GM12892 (cell line): ENCODE measurements at regions not wholly inside any gene's neighbourhood (a gene's known extent, or its start where the extent isn't known, plus 50 kb on each side); places are given as distances from the start of the nearest gene placed in this dataset.
"Not testable (repeated sequence)": the region's sequence is repeated elsewhere in the genome, so short reads cannot be mapped to it uniquely, and the experiment has no call there.

Source experiments
- DNase-seq: peaks from one replicate; pipeline ENCODE4 v3.0.0; 2011; ENCODE audit not compliant: insufficient read length
- FAIRE-seq: peaks from 2 replicates; lab custom pipeline; 2011; peaks lifted over from hg19 to GRCh38; lab: Jason Lieb, UNC

DNA sequence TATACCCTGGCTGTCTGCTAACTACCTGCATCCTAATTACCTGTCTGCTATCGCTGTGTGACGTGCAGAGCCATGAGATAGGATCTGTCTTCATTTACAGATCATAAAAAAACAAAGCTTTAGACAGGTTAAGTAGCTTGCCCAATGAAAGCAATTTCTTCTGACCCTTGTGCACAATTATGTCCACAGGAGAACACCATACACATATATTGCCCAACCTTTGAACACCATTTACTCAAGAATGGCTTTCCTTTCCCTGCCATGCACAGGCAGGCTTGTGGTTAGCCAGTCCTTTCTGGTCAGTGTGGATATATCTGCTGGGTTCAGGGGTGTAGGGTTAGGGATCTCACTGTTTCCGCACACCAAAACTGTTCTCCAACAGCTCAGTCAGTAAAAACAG is 344.8 kb downstream of the BCL2L11 start:
- FAIRE-seq, DNase-seq: not testable (repeated sequence)

DNA sequence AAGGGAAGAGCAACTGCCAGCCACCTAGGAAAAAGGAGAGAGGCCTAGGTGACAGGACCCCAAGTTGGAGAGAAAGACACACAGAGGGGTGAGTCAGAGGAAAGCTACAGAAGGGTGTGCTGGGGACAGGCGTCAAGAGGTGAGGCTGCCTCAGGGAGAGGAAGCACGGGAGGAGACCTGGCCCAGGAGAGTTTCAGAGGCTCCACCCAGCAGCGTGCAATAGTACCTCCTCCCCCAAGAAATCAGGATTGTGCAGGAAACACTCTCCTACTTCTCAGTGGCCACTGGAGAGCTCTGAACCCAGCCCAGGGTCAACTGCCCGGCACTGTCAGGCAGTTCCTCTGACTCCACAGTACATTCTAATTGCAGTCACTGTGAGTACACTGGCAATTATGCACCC is 346.0 kb downstream of the BCL2L11 start:
- DNase-seq, FAIRE-seq: not testable (repeated sequence)

DNA sequence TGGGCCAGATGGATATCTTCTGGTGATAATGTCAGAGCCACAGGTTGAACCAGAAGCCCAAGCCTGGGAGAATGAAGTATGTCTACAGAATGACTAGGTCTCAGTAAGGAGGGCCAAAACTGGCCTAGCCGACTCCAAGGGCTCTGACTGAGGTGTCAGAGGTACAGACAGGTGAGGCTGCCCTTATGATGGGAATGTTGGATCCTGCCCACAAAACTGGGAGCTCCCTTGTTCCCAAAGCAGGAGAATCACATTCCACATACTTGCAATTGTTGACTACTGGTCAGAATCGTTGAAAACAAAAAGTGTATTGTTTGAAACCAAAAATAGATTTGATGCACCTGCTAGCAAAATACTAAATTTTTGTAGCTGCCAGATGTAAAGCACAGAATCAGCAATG is 350.2 kb downstream of the BCL2L11 start:
- not testable (repeated sequence) for DNase-seq, FAIRE-seq

DNA sequence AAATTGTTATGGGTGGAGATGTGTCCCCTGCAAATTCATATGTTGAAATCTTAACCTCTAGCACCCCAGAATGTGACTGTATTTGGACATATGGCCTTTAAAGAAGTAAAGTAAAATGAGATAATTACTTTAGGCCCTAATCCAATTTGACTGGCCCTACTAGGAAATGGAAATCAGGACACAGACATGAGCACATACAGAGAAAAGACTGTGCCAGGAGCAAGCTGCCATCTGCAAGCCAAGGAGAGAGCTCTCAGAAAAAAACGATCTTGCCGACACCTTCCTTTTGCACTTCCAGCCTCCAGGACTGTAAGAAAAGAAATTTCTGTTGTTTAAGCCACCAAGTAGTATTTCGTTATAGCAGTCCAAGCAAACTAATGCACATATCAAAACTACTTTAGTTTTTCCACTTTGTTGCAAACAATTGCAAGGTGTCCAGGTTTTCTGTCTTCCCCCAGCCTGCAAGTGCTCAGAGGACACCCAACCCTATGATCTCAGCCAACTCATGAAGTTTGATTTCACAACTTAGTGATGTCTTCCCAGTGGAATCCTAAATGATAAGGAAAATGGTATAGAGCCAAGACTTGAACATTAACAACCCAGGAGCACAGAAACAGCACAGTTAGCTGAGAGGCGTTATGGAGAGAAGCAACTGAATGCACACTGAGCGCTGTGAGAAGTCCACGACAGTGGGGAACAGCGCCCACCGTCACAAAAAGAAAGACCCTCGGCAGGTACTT is 351.2 kb downstream of the BCL2L11 start:
- not testable (repeated sequence) for DNase-seq, FAIRE-seq

DNA sequence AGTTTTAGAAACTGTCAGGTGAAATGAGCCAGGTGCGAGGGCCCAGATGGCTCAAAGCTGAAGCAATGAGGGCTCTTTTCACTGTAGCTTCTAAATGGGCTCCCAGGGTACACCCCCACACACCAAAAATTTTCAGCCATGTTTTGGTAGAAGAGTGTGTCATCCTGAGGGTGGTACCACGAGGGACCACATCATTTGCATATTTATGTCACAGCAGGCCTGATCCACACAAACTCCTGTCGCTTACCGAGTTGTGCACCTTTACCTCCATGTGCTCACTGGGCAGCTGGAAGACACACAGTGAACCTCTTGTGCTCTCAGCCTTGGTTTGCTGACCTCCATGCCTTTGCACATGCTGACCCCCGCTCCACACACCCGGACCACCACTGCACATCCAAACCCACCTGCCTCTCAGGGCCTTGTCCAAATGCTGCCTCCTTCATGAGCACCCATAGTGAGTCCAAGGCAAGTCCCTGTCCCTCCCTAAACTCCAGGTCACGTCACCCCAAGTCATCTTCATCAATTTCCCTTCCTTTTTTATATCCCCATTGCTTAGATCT is 352.2 kb downstream of the BCL2L11 start:
- not testable (repeated sequence) for FAIRE-seq, DNase-seq

DNA sequence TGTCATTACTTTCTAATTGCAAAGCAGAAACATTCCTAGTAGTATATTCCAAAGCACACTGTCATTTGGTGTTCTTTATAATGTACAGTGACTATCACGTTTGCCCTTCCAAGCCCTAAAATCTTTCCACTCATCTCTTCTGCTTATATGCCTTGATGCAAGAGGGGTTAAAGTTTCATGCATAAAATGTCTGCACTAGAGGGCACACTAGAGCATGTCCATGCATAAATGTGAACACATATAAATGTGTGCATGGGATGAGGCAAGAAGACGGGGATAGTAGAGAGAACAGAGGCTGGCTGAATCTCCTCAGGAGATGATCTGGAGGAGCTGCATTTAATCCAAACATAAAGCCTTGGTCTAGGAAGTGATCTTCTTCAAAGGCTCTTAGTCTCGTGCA is 352.8 kb downstream of the BCL2L11 start:
- DNase-seq: not testable (repeated sequence)
- FAIRE-seq: peak; percentile 57

DNA sequence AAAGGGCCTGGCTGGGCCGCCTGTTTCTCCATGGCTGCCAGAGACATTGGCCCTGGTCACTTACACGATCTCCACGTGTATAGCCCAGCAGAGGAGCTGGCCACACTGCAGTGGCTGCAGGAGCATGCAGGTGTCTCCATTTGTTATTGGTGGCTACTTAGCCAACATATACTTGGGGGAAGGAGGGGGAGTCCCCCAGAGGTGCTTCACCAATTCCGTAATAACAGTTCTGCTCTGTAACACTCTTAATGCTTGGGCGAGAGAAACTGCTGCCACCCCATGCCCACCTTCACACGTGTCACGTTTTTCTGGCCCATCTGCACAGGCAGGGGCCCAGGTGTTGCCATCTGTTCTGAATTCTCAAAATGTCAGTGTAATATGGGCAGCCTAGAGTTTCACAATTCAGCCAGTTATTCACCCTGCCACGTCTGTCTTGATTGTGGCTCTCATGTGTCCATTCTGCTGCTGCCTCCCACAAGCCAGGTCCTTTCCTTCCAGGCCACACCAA is 353.5 kb downstream of the BCL2L11 start:
- DNase-seq, FAIRE-seq: not testable (repeated sequence)

DNA sequence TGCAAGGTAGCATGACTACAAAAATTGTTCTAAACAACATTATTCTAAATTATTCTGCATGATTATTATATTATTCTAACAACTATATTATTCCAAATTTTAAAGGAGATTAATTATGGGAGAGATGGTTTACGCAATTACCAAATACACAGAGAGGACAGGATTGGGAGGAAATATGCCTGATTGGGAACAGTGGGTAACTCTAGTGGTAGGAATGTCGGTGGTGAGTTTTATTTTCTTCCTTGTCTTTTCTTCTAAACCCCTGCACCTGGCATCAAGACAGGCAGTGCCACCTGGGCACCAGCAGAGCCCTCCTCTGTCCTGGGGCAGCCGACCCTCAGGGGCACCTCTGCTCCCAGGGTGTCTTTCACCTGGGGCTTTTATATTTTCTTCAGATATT is 357.6 kb downstream of the BCL2L11 start:
- not testable (repeated sequence) for FAIRE-seq, DNase-seq

DNA sequence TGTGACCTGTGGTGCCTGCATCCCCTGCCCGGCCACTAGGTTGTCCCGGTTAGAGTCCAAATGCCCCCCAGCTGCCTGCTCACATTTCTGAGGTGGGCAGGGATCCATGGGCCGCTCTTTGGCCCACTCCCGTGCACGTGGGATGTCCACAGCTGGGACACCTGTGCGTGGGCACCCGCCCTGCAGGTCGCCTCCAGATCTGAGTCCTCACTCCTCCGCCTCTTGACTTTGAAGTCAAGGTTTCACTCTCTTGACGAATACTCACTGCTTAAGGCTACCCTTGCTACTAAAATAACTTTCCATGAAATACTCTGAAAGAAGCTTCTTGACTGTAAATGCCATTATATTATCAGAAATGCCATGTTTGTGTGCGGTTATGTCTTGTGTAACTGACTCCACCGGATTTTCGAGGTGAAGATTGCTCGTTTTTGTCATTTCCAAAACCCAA is 358.2 kb downstream of the BCL2L11 start:
- FAIRE-seq, DNase-seq: not testable (repeated sequence)

DNA sequence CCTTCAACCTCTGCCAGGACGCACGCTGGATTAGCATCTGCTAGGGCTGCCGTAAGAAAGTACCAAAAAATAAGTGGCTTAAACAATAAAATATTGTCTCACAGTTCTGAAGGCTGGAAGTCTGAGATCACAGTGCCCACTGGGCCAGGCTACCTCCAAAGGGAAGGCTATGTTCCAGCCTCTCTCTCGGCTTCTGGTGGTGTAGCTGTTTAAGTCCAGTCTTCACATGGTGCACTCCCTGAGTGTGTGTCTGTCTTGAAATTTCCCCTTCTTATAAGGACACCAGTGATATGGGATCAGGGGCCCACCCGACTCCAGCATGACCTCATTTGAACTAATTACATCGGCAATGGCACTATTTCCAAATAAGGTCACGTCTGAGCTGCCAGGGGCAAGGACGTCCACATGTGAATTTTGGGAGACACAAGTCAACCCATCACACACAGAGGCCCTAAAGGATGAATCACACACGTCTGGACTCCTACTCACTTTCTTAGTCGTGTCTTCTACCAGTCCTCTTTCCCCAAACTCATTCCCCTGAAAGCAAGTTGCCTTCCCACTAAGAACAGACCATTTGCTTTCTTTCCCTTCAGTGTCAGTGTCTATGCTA is 359.4 kb downstream of the BCL2L11 start:
- not testable (repeated sequence) for DNase-seq, FAIRE-seq

DNA sequence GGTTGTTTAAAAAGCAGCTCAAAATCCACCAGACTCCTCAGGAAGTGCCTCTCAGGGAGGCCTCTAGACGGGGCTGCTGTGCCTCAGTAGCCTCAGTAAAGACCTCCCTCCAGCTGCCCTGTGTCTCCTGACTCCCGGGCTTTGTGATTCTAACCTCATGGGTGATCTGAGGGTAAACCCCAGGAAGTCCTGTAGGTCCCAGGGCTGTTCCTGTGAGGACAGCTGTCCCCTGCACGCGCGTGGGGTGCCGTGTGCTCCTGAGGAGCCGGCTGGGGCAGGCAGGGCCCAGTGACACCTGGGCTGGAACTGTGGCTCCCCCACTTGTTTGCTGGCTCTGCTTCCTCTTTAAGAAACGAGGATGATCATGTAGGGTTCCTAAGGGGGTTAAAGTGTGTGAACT is 359.9 kb downstream of the BCL2L11 start:
- not testable (repeated sequence) for DNase-seq, FAIRE-seq

DNA sequence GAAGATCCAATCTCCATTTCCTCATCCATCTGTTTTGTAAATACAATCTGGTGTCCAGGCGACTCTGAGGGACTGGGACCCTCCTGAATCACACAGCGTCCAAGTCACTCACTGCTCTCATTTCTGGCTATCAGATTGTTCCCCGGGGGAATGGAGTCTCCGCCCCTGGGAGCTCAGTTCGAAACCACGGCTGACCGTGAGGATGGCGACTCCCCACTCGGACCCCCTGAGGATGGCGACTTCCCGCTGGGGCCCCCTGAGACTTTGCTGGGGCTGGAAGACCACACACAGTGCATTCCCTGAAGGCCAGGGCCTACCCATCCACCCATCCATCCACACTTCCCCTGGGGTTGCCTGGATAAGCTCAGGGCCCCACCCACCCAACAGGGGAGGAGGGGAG is 360.5 kb downstream of the BCL2L11 start:
- not testable (repeated sequence) for FAIRE-seq

DNA sequence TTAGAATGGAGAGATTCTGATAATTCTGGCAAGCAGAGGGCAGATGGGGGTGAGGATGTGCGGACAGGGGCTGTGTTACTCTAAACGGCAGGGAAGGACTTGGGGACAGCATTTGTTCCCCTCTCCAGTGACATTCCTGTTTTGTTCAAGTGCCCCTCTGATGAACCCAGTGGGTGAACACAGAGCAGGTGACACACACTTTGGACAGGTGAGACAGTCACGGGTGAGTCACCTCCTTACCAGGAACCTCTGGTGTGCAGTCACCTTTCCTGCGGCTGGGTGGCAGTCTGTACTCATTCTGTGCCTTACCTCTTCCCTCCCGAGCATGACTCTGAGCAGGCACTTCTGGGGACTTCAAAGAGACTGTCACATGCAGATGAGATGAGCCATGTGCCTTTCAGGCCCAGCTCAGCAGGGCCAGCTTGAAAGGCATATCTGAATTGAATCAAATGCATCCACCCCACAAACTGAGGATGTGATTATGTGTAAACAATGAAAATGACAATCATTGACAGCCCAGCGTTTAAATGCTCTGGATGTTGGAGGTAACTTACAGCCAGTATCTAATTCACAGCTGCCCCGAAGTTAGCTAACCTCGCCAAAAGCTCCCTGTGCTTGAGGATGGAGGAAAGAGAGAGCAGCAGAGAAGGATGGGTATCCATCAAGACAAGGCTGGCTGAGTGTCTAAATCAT is 362.4 kb downstream of the BCL2L11 start:
- not testable (repeated sequence) for DNase-seq
- peak; percentile 78 for FAIRE-seq

More for the DNA sequence above, 360.5 kb downstream of the BCL2L11 start:
- not testable (repeated sequence) for DNase-seq

DNA sequence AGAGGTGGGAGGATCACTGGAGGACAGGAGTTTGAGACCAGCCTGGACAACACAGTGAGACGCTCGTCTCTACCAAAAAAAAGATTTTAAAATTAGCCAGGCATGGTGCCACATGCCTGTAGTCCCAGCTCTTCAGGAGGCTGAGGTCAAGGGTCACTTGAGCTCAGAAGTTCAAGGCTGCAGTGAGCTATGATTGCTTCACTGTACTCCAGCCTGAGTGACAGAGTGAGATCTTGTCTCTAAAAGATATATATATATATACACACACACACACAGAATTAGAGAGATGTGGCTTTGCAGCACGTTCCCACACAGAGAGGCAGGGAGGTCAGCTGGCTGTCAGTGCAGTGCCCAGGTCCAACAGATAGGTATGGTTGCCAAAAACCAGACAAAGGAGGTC is 363.4 kb downstream of the BCL2L11 start:
- not testable (repeated sequence) for FAIRE-seq, DNase-seq

DNA sequence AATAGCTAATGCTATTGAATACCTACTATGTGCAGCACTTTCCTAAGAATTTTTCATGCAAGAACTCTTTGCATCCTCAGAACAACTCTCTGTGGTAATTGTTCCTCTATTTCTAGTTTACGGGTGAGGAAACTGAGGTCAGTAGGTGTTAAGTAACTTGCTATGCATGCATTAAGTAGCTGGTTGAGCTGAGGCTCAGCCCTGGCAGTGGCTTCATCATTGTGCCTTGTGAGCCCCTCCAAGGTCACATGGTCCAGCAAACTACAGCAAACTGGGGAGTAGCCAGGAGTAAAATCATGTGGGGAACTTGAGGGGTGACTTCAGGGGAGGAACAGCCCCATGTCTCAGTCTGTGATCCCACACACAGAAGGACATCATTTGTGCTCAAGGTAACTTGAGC is 365.2 kb downstream of the BCL2L11 start:
- DNase-seq, FAIRE-seq: not testable (repeated sequence)

DNA sequence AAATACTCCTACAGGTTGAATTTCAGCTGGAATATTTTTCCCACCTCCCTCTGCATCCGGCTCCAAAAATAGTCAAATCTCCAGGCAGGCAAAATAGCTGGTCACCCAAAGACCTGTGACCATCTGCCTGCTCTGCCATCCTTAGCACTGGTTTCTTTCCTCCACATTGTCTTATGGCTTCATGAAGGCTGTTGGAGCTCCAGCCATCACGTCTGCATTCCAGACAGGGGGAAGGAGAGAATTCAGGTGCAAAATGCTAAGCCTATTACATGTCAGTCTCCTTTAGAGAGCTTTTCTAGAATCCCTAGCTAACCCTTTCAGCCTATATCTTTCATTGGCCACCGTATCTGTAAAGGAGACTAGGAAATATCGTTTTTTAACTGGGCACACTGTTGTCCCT is 367.7 kb downstream of the BCL2L11 start:
- not testable (repeated sequence) for FAIRE-seq, DNase-seq

DNA sequence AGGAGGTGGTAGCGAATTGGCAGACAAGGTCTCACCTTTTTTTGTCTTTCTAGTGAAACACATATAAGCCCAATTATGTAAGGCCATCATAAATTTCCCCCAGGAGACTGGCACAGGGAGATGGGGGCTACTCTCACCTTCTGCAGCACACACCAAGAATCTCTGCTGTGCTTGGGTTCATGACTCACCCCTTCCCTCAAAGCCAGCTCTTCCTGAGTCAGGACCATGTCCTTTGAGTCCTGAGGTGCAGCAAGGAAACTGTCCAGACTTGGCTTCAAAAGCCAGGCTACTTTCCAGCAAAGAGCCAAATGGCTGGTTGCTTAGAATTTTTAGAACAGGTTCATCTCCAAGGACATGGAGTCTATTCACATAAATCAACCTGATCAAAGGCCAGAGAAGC is 368.7 kb downstream of the BCL2L11 start:
- not testable (repeated sequence) for FAIRE-seq, DNase-seq

DNA sequence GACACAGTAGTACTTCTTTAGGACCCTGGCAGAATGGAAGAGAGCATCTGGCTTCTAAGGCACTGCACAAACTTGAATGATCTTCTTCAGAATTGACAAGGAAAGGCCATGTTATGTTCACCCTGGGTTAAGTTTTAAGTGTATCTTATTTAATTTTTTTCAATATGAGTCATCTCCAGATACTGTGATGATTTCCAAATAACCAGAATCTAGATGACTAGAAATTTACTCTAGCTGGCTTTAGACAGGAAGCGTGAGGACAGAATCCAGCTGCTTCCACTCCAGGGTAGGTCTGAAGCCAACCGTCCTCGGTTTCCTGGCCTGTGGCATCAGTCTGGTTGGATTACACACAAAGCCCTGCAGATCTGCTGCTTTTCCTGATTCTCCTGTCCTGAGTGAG is 370.5 kb downstream of the BCL2L11 start:
- DNase-seq, FAIRE-seq: not testable (repeated sequence)

DNA sequence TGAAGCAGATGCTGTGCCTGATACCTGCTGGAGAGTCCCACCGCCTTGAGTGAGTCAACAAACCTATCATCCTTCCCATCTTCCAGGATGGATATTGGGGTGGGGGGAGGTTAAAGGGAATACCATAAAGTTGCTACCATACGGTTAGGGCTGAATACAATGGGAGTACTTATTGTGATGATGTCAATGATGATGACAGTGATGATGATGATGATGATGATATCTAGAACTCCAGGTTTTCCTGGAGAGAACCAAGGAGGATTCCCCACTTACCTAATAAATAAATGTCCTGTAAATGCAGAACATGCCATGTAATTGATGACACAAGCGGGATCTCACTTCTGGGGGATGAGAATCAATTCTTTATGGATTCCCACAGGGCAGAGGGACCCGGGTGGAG is 370.9 kb downstream of the BCL2L11 start:
- not testable (repeated sequence) for DNase-seq, FAIRE-seq
